Lower leg skin (tissue), 4 donors: ENCODE measurements at regions not wholly inside any gene's neighbourhood (a gene's known extent, or its start where the extent isn't known, plus 50 kb on each side); places are given as distances from the start of the nearest gene placed in this dataset.
A peak's percentile ranks its signal among the peaks of the same experiment; 100 is the strongest.

Experiments
- DNase-seq, 2 donors: peaks; one replicate each; pipeline ENCODE4 v3.0.0-alpha.2; 2019; ENCODE audit warnings: low spot score in 2 of 2
- H3K4me3 ChIP-seq: fragments of 200-600 bp; sonication (generic); 2 replicates; pipeline ENCODE4 v1.5.1; 2017; ENCODE audit warnings: mild to moderate bottlenecking, low read depth; ENCODE audit not compliant: poor library complexity, severe bottlenecking
- CTCF ChIP-seq, 3 donors: fragments of 450-650 bp; IDR thresholded peaks; one replicate each; pipeline ENCODE4 v1.5.1; 2016; ENCODE audit warnings: antibody characterized with exemption in 3 of 3, mild to moderate bottlenecking in 3 of 3, moderate library complexity in 2 of 3
- POLR2A ChIP-seq, 2 donors: fragments of 450-650 bp; IDR thresholded peaks; one replicate each; pipeline ENCODE4 v1.6.1; 2016 to 2017; ENCODE audit warnings: antibody characterized with exemption in 2 of 2, mild to moderate bottlenecking in 1 of 2, moderate library complexity in 1 of 2
- WGBS, 2 donors: methylation state at CpG; one replicate each; pipeline ENCODE4 v1.1.5; 2018; 5-methylcytosine and 5-hydroxymethylcytosine counted together
- intact Hi-C: fragments of 100-400 bp; cut with DNase I; formaldehyde crosslinking; loops from one replicate; pipeline ENCODE4 v1.15.0; 2023; ENCODE audit warnings: low total_unique reads

GRCh38 chr4:17142232-17142711 is 243.8 kb upstream of the LDB2 start:
- intact Hi-C loops: no loop called here
- TF ChIP-seq CTCF (IDR thresholded peaks at IDR 0.05) (no peak), POLR2A (IDR thresholded peaks at IDR 0.05) (no peak)
- peak in 1 of 2 donors; percentile 19 for DNase-seq
- no peak overlapping the region for H3K4me3 ChIP-seq

- no peak for DNase-seq
- intact Hi-C loops: no loop called here
- TF ChIP-seq POLR2A (IDR thresholded peaks at IDR 0.05) (no peak), CTCF (IDR thresholded peaks at IDR 0.05) (no peak)
- H3K4me3 ChIP-seq: no peak overlapping the region
Measured at GRCh38 chr4:17138847-17139246, 240.4 kb upstream of the LDB2 start.

GRCh38 chr4:17134565-17134964 is 236.1 kb upstream of the LDB2 start:
- no peak for DNase-seq
- H3K4me3 ChIP-seq: no peak overlapping the region
- TF ChIP-seq POLR2A (IDR thresholded peaks at IDR 0.05): no peak
- TF ChIP-seq CTCF (IDR thresholded peaks at IDR 0.05): no peak
- intact Hi-C loops: no loop called here

- TF ChIP-seq CTCF (IDR thresholded peaks at IDR 0.05) (no peak), POLR2A (IDR thresholded peaks at IDR 0.05) (no peak)
- WGBS, 2 donors: 76 to 81% methylated on average over 3 of the region's 3 CpGs
- no peak for DNase-seq
- intact Hi-C loops: no loop called here
- H3K4me3 ChIP-seq: no peak overlapping the region
Measured at GRCh38 chr4:17134100-17134499, 235.7 kb upstream of the LDB2 start.

GRCh38 chr4:17132226-17132625 is 233.8 kb upstream of the LDB2 start:
- no peak for DNase-seq
- WGBS, 2 donors: 73 to 86% methylated on average over 2 of the region's 2 CpGs
- TF ChIP-seq POLR2A (IDR thresholded peaks at IDR 0.05) (no peak), CTCF (IDR thresholded peaks at IDR 0.05) (no peak)
- H3K4me3 ChIP-seq: no peak overlapping the region
- intact Hi-C loops: no loop called here

GRCh38 chr4:17128268-17128667 is 229.8 kb upstream of the LDB2 start:
- intact Hi-C loops: no loop called here
- no peak for DNase-seq
- H3K4me3 ChIP-seq: no peak overlapping the region
- no peak for TF ChIP-seq POLR2A (IDR thresholded peaks at IDR 0.05)
- no peak for TF ChIP-seq CTCF (IDR thresholded peaks at IDR 0.05)
- 47 to 62% methylated on average over 2 of the region's 2 CpGs for WGBS, 2 donors
